Smooth muscle cell (in vitro differentiated cells): ENCODE measurements at regions not wholly inside any gene's neighbourhood (a gene's known extent, or its start where the extent isn't known, plus 50 kb on each side); places are given as distances from the start of the nearest gene placed in this dataset.

ENCODE experiments used
- DNase-seq: peaks from one replicate; lab custom pipeline; 2025; ENCODE audit not compliant: unreplicated experiment; lab: John Stamatoyannopoulos, UW
- H2AFZ ChIP-seq: fragments of 200-600 bp; sonication (generic); 2 replicates; pipeline ENCODE4 v1.6.0; 2016; ENCODE audit warnings: antibody characterized with exemption, low read depth, mild to moderate bottlenecking
- H3F3A ChIP-seq: fragments of 200-600 bp; sonication (generic); 2 replicates; pipeline ENCODE4 v1.6.0; 2017; ENCODE audit warnings: antibody characterized with exemption, low read depth
- H3K27ac ChIP-seq: fragments of 200-600 bp; sonication (generic); 2 replicates; pipeline ENCODE4 v1.5.1; 2016; ENCODE audit warnings: low read depth, mild to moderate bottlenecking
- H3K27me3 ChIP-seq: fragments of 200-600 bp; sonication (generic); 2 replicates; pipeline ENCODE4 v1.6.1; 2016; ENCODE audit warnings: low read depth, mild to moderate bottlenecking
- H3K36me3 ChIP-seq: fragments of 200-600 bp; sonication (generic); 2 replicates; pipeline ENCODE4 v1.5.1; 2016; ENCODE audit warnings: low read depth
- H3K4me1 ChIP-seq: fragments of 200-600 bp; sonication (generic); 2 replicates; pipeline ENCODE4 v1.5.1; 2016; ENCODE audit warnings: low read depth
- H3K4me2 ChIP-seq: fragments of 200-600 bp; sonication (generic); 2 replicates; pipeline ENCODE4 v1.6.0; 2016; ENCODE audit warnings: mild to moderate bottlenecking
- H3K4me3 ChIP-seq: fragments of 200-600 bp; sonication (generic); 2 replicates; pipeline ENCODE4 v1.5.1; 2016; ENCODE audit warnings: mild to moderate bottlenecking
- H3K79me2 ChIP-seq: fragments of 200-600 bp; sonication (generic); 2 replicates; pipeline ENCODE4 v1.6.0; 2016; ENCODE audit warnings: low read depth, mild to moderate bottlenecking
- H3K9ac ChIP-seq: fragments of 200-600 bp; sonication (generic); 2 replicates; pipeline ENCODE4 v1.6.0; 2016; ENCODE audit warnings: low read depth
- H3K9me3 ChIP-seq: fragments of 200-600 bp; sonication (generic); replicated peaks from 2 replicates; pipeline ENCODE4 v1.5.1; 2016; ENCODE audit warnings: low read depth
- H4K20me1 ChIP-seq: fragments of 200-600 bp; sonication (generic); 2 replicates; pipeline ENCODE4 v1.6.0; 2016; ENCODE audit warnings: low read depth
- WGBS: methylation state at CpG from one replicate; pipeline ENCODE4 v1.1.7; 2016; ENCODE audit warnings: low lambda C conversion rate; 5-methylcytosine and 5-hydroxymethylcytosine counted together
- TF ChIP-seq, protein P1 (sequence below): fragments of 200-600 bp; sonication (generic); IDR thresholded peaks from 2 replicates; pipeline ENCODE4 v1.5.1; 2017; ENCODE audit warnings: borderline replicate concordance, mild to moderate bottlenecking, antibody characterized with exemption; ENCODE audit not compliant: insufficient read depth, poor library complexity, severe bottlenecking

DNA sequence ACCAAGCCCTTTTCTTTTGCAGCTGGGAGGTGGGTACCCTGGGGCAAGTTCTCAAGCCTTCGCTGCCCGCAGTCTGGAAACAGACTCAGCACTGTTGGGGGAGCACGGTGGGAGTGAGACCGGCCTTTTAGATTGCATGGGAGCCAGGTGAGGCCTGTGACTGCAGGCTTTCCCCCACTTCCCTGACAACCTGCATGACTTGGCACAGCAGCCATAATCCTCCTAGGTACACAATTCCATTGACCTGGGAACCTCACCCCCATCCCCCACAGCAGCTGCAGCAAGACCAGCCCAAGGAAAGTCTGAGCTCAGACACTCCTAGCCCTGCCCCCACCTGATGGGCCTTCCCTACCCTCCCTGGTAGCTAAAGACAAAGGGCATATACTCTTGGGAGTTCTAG, 52.2 kb upstream of the CCDC80 start:
- no peak overlapping the region for H3K27ac ChIP-seq
- TF ChIP-seq, protein P1, sequence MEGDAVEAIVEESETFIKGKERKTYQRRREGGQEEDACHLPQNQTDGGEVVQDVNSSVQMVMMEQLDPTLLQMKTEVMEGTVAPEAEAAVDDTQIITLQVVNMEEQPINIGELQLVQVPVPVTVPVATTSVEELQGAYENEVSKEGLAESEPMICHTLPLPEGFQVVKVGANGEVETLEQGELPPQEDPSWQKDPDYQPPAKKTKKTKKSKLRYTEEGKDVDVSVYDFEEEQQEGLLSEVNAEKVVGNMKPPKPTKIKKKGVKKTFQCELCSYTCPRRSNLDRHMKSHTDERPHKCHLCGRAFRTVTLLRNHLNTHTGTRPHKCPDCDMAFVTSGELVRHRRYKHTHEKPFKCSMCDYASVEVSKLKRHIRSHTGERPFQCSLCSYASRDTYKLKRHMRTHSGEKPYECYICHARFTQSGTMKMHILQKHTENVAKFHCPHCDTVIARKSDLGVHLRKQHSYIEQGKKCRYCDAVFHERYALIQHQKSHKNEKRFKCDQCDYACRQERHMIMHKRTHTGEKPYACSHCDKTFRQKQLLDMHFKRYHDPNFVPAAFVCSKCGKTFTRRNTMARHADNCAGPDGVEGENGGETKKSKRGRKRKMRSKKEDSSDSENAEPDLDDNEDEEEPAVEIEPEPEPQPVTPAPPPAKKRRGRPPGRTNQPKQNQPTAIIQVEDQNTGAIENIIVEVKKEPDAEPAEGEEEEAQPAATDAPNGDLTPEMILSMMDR: no peak
- no peak overlapping the region for H3K9ac ChIP-seq
- peaks cover 8% of the 10 kb centered on the region for H3K4me1 ChIP-seq
- no peaks in the 10 kb centered on the region for H3K9me3 ChIP-seq
- no peak overlapping the region for H3K4me3 ChIP-seq
- WGBS: 81% methylated on average over 4 of the region's 4 CpGs
- no peaks in the 10 kb centered on the region for H3K36me3 ChIP-seq
- no peaks in the 10 kb centered on the region for H3K79me2 ChIP-seq
- no peaks in the 10 kb centered on the region for H3K27me3 ChIP-seq
- H2AFZ ChIP-seq: no peak overlapping the region
- H4K20me1 ChIP-seq: no peaks in the 10 kb centered on the region
- no peak for DNase-seq
- no peak overlapping the region for H3K4me2 ChIP-seq
- no peaks in the 10 kb centered on the region for H3F3A ChIP-seq
